ENCODE measurements at regions not wholly inside any gene's neighbourhood (a gene's known extent, or its start where the extent isn't known, plus 50 kb on each side); places are given as distances from the start of the nearest gene placed in this dataset.

GRCh38 chr13:38180670-38181069, 169.0 kb upstream of the UFM1 start:
- POLR2A ChIA-PET = no interaction called here
- Mint-ChIP-seq H3K27ac (peak overlapping the region in 5 of 8 donors; percentile 3 to 72 (median 7)), H3K27me3 (no peaks in the 10 kb centered on the region), H3K4me1 (peaks cover 9 to 29% (median 16%) of the 10 kb centered on the region in 3 donors), H3K9me3 (peaks cover 0 to 3% (median 0%) of the 10 kb centered on the region in 5 donors), H3K4me3 (peak overlapping the region; percentile 44 to 80 (median 69)), H3K36me3 (peaks cover 0 to 3% (median 0%) of the 10 kb centered on the region in 3 donors)
- no peaks in the 10 kb centered on the region for H3K36me3 ChIP-seq (ENCODE audit: insufficient read depth, low read length)
- peak overlapping the region; percentile 40 for H3K4me3 ChIP-seq (ENCODE audit: low read length)
- H3K9me3 ChIP-seq (ENCODE audit: low read length) = no peaks in the 10 kb centered on the region
- H3K4me1 ChIP-seq (ENCODE audit: insufficient read depth, low read length) = no peaks in the 10 kb centered on the region
- no peak overlapping the region for H3K27ac ChIP-seq (ENCODE audit: low read depth, low read length)
- H3K27me3 ChIP-seq (ENCODE audit: insufficient read depth, low read length, poor library complexity, severe bottlenecking) = no peaks in the 10 kb centered on the region
- no peak for DNase-seq
- CTCF ChIA-PET = no interaction called here

- no peak for DNase-seq
- POLR2A ChIA-PET = no interaction called here
- H3K27ac Mint-ChIP-seq = peak overlapping the region in 4 of 8 donors; percentile 3 to 72 (median 5)
- CTCF ChIA-PET = no interaction called here
- H3K27me3 ChIP-seq (ENCODE audit: insufficient read depth, low read length, poor library complexity, severe bottlenecking) = no peaks in the 10 kb centered on the region
- peaks cover 0 to 3% (median 0%) of the 10 kb centered on the region in 3 donors for H3K36me3 Mint-ChIP-seq
- no peaks in the 10 kb centered on the region for H3K36me3 ChIP-seq (ENCODE audit: insufficient read depth, low read length)
- no peaks in the 10 kb centered on the region for H3K27me3 Mint-ChIP-seq
- H3K4me1 ChIP-seq (ENCODE audit: insufficient read depth, low read length) = no peaks in the 10 kb centered on the region
- no peak overlapping the region for H3K4me3 ChIP-seq (ENCODE audit: low read length)
- H3K9me3 Mint-ChIP-seq = peaks cover 0 to 3% (median 0%) of the 10 kb centered on the region in 5 donors
- H3K9me3 ChIP-seq (ENCODE audit: low read length) = no peaks in the 10 kb centered on the region
- H3K4me1 Mint-ChIP-seq = peaks cover 9 to 29% (median 16%) of the 10 kb centered on the region in 3 donors
- no peak overlapping the region for H3K27ac ChIP-seq (ENCODE audit: low read depth, low read length)
- H3K4me3 Mint-ChIP-seq = peak overlapping the region; percentile 44 to 80 (median 69)
Measured at GRCh38 chr13:38180126-38180525, 169.5 kb upstream of the UFM1 start.

GRCh38 chr13:38176664-38177063, 173.0 kb upstream of the UFM1 start:
- Mint-ChIP-seq H3K4me3 (no peak overlapping the region), H3K4me1 (peaks cover 9 to 27% (median 16%) of the 10 kb centered on the region in 3 donors), H3K36me3 (peaks cover 0 to 3% (median 0%) of the 10 kb centered on the region in 3 donors), H3K27me3 (no peaks in the 10 kb centered on the region), H3K27ac (no peak overlapping the region), H3K9me3 (peaks cover 0 to 10% (median 0%) of the 10 kb centered on the region in 5 donors)
- H3K9me3 ChIP-seq (ENCODE audit: low read length) = no peaks in the 10 kb centered on the region
- no peaks in the 10 kb centered on the region for H3K27me3 ChIP-seq (ENCODE audit: insufficient read depth, low read length, poor library complexity, severe bottlenecking)
- no peaks in the 10 kb centered on the region for H3K4me1 ChIP-seq (ENCODE audit: insufficient read depth, low read length)
- no peak for DNase-seq
- no peaks in the 10 kb centered on the region for H3K36me3 ChIP-seq (ENCODE audit: insufficient read depth, low read length)
- H3K27ac ChIP-seq (ENCODE audit: low read depth, low read length) = no peak overlapping the region
- CTCF ChIA-PET = no interaction called here
- POLR2A ChIA-PET = no interaction called here
- H3K4me3 ChIP-seq (ENCODE audit: low read length) = no peak overlapping the region

- no peak for DNase-seq
- no peaks in the 10 kb centered on the region for H3K36me3 ChIP-seq (ENCODE audit: insufficient read depth, low read length)
- H3K36me3 Mint-ChIP-seq = no peaks in the 10 kb centered on the region
- H3K27me3 Mint-ChIP-seq = no peaks in the 10 kb centered on the region
- H3K27ac ChIP-seq (ENCODE audit: low read depth, low read length) = no peak overlapping the region
- no peaks in the 10 kb centered on the region for H3K4me1 Mint-ChIP-seq
- ChIA-PET POLR2A (no interaction called here), CTCF (no interaction called here)
- H3K4me3 ChIP-seq (ENCODE audit: low read length) = no peak overlapping the region
- H3K27me3 ChIP-seq (ENCODE audit: insufficient read depth, low read length, poor library complexity, severe bottlenecking) = no peaks in the 10 kb centered on the region
- no peak overlapping the region for H3K27ac Mint-ChIP-seq
- no peak overlapping the region for H3K4me3 Mint-ChIP-seq
- H3K9me3 ChIP-seq (ENCODE audit: low read length) = no peaks in the 10 kb centered on the region
- H3K9me3 Mint-ChIP-seq = peaks cover 0 to 7% (median 0%) of the 10 kb centered on the region in 5 donors
- no peaks in the 10 kb centered on the region for H3K4me1 ChIP-seq (ENCODE audit: insufficient read depth, low read length)
Measured at GRCh38 chr13:38173403-38173802, 176.2 kb upstream of the UFM1 start.

- Mint-ChIP-seq H3K36me3 (no peaks in the 10 kb centered on the region), H3K27ac (no peak overlapping the region), H3K27me3 (no peaks in the 10 kb centered on the region), H3K4me3 (no peak overlapping the region), H3K4me1 (peaks cover 0 to 11% (median 0%) of the 10 kb centered on the region in 3 donors), H3K9me3 (peaks cover 0 to 3% (median 0%) of the 10 kb centered on the region in 5 donors)
- H3K27ac ChIP-seq (ENCODE audit: low read depth, low read length) = no peak overlapping the region
- no peak for DNase-seq
- H3K4me1 ChIP-seq (ENCODE audit: insufficient read depth, low read length) = no peaks in the 10 kb centered on the region
- no peaks in the 10 kb centered on the region for H3K27me3 ChIP-seq (ENCODE audit: insufficient read depth, low read length, poor library complexity, severe bottlenecking)
- POLR2A ChIA-PET = no interaction called here
- CTCF ChIA-PET = no interaction called here
- no peaks in the 10 kb centered on the region for H3K36me3 ChIP-seq (ENCODE audit: insufficient read depth, low read length)
- no peaks in the 10 kb centered on the region for H3K9me3 ChIP-seq (ENCODE audit: low read length)
- no peak overlapping the region for H3K4me3 ChIP-seq (ENCODE audit: low read length)
Measured at GRCh38 chr13:38167164-38167822, 182.4 kb upstream of the UFM1 start.

GRCh38 chr13:38166116-38166515, 183.5 kb upstream of the UFM1 start:
- Mint-ChIP-seq H3K9me3 (peaks cover 0 to 2% (median 0%) of the 10 kb centered on the region in 5 donors), H3K4me3 (no peak overlapping the region), H3K27me3 (no peaks in the 10 kb centered on the region), H3K4me1 (peaks cover 0 to 11% (median 0%) of the 10 kb centered on the region in 3 donors), H3K36me3 (no peaks in the 10 kb centered on the region), H3K27ac (no peak overlapping the region)
- Histone ChIP-seq H3K4me3 (ENCODE audit: low read length) (no peak overlapping the region), H3K27me3 (ENCODE audit: insufficient read depth, low read length, poor library complexity, severe bottlenecking) (no peaks in the 10 kb centered on the region), H3K36me3 (ENCODE audit: insufficient read depth, low read length) (no peaks in the 10 kb centered on the region), H3K4me1 (ENCODE audit: insufficient read depth, low read length) (no peaks in the 10 kb centered on the region), H3K9me3 (ENCODE audit: low read length) (no peaks in the 10 kb centered on the region), H3K27ac (ENCODE audit: low read depth, low read length) (no peak overlapping the region)
- CTCF ChIA-PET = no interaction called here
- POLR2A ChIA-PET = no interaction called here
- no peak for DNase-seq

GRCh38 chr13:38160131-38160530, 189.5 kb upstream of the UFM1 start:
- Histone ChIP-seq H3K36me3 (ENCODE audit: insufficient read depth, low read length) (no peaks in the 10 kb centered on the region), H3K27ac (ENCODE audit: low read depth, low read length) (no peak overlapping the region), H3K4me1 (ENCODE audit: insufficient read depth, low read length) (no peaks in the 10 kb centered on the region), H3K9me3 (ENCODE audit: low read length) (no peaks in the 10 kb centered on the region), H3K4me3 (ENCODE audit: low read length) (no peak overlapping the region), H3K27me3 (ENCODE audit: insufficient read depth, low read length, poor library complexity, severe bottlenecking) (no peaks in the 10 kb centered on the region)
- no peak overlapping the region for H3K4me3 Mint-ChIP-seq
- H3K4me1 Mint-ChIP-seq = no peaks in the 10 kb centered on the region
- H3K27me3 Mint-ChIP-seq = no peaks in the 10 kb centered on the region
- CTCF ChIA-PET = interaction anchor here (1.3 kb wide), 1 partner anchor 11 kb away, joined by 3 read pairs; no protein-coding TSS in a partner anchor
- H3K27ac Mint-ChIP-seq = no peak overlapping the region
- H3K9me3 Mint-ChIP-seq = peaks cover 2 to 19% (median 15%) of the 10 kb centered on the region in 5 donors
- POLR2A ChIA-PET = no interaction called here
- no peak for DNase-seq
- H3K36me3 Mint-ChIP-seq = no peaks in the 10 kb centered on the region

- Mint-ChIP-seq H3K36me3 (no peaks in the 10 kb centered on the region), H3K4me1 (no peaks in the 10 kb centered on the region), H3K4me3 (no peak overlapping the region), H3K9me3 (peaks cover 2 to 19% (median 15%) of the 10 kb centered on the region in 5 donors), H3K27ac (no peak overlapping the region), H3K27me3 (no peaks in the 10 kb centered on the region)
- no peaks in the 10 kb centered on the region for H3K4me1 ChIP-seq (ENCODE audit: insufficient read depth, low read length)
- no peak overlapping the region for H3K4me3 ChIP-seq (ENCODE audit: low read length)
- ChIA-PET CTCF (interaction anchor here (1.3 kb wide), 1 partner anchor 11 kb away, joined by 3 read pairs; no protein-coding TSS in a partner anchor), POLR2A (no interaction called here)
- H3K9me3 ChIP-seq (ENCODE audit: low read length) = no peaks in the 10 kb centered on the region
- H3K36me3 ChIP-seq (ENCODE audit: insufficient read depth, low read length) = no peaks in the 10 kb centered on the region
- no peak overlapping the region for H3K27ac ChIP-seq (ENCODE audit: low read depth, low read length)
- DNase-seq = no peak
- H3K27me3 ChIP-seq (ENCODE audit: insufficient read depth, low read length, poor library complexity, severe bottlenecking) = no peaks in the 10 kb centered on the region
Measured at GRCh38 chr13:38159710-38160109, 189.9 kb upstream of the UFM1 start.
